GM08714 (cell line): ENCODE measurements at regions not wholly inside any gene's neighbourhood (a gene's known extent, or its start where the extent isn't known, plus 50 kb on each side); places are given as distances from the start of the nearest gene placed in this dataset.

Experiments used
- H3K4me3 ChIP-seq: fragments of 200-500 bp; sonication (Bioruptor generic); 2 replicates; pipeline ENCODE4 v1.5.1; 2014; ENCODE audit warnings: mild to moderate bottlenecking, low read length, inconsistent platforms
- ZNF274 ChIP-seq: IDR thresholded peaks from 2 replicates; pipeline ENCODE4 v1.6.1; 2012; ENCODE audit warnings: mild to moderate bottlenecking, low read depth, low read length

- H3K4me3 ChIP-seq: no peak overlapping the region
- TF ChIP-seq ZNF274: no peak
Measured at GRCh38 chr20:55761100-55761499, 244.2 kb downstream of the CBLN4 start.

DNA sequence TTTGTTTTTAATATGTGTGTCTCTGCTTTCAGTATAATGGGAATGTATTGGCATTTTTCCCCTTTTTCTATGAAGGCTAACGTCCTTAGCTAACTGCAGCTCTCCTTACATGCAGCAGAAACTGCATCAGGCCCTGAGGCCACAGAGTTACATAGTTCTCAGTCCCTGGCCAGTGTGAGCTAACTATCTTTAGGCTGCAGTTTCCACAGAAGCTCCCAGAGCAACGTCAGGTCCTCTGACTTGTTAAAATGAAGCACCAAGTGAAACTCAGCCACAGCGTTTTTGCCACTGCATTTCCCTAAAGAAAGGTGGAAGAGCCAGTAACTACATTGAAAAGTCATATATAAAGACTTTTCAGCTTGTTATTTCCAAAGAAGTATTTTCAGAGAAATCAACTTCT lies 244.7 kb downstream of the CBLN4 start:
- H3K4me3 ChIP-seq: no peak overlapping the region
- no peak for TF ChIP-seq ZNF274

DNA sequence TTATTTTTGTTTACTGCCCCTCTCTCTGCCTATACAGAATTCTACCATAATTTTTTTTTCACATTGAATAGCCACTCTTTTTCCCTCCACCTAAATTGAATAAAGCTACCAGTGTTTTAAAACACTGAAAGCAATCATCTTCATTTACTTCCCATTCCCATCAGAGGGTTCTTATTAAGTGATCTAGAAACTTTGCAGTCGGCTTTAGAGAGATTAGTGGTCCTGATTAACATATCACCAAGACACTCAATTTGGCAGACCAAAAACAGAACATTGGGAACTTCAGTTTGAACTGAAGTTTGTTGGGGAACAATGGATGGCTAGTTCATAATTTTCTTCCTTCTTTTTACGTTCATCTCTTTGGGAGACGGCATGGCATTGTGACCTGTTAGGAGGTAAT lies 249.5 kb downstream of the CBLN4 start:
- no peak overlapping the region for H3K4me3 ChIP-seq
- TF ChIP-seq ZNF274: no peak

DNA sequence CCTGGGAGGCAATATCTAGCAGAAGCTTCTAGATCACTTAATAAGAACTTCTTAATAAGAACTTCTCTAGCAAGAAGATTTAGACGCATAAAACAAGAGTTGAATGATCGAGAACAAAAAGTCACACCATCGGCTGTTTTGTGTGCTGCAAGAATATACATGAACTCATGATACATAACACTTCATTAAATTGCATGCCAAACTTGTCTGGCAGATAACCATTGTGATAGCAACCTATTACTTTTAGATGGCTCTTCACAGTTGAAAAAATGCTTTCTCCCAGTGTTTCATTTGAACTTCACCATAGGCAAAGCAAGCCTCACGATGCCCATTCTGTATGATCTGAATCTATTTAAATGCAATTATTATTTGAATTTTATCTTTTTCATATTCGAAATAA lies 249.9 kb downstream of the CBLN4 start:
- H3K4me3 ChIP-seq: no peak overlapping the region
- no peak for TF ChIP-seq ZNF274

- no peak for TF ChIP-seq ZNF274
- H3K4me3 ChIP-seq: no peak overlapping the region
Measured at GRCh38 chr20:55746723-55747122, 258.6 kb downstream of the CBLN4 start.

- H3K4me3 ChIP-seq: no peak overlapping the region
- no peak for TF ChIP-seq ZNF274
Measured at GRCh38 chr20:55745840-55746239, 259.5 kb downstream of the CBLN4 start.

GRCh38 chr20:55744896-55745295 lies 260.4 kb downstream of the CBLN4 start:
- no peak overlapping the region for H3K4me3 ChIP-seq
- TF ChIP-seq ZNF274: no peak

DNA sequence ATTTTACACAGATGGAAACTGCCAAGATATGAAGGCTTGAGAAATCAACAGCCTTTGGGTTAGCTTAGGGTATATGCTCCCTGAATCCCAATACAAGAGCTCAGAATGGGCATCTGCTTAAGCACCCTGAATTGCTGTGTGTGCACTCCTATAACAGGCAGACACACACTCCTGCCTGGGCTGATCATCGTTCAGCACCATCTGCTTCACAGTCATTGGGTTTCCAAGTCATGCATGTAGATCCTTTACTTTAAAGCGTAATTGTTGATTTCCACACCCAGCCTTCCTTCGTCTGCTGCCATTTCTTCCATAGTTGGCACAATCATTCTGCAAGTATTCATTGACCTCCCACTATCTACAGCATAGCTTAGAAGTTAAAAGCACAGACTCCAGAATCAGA lies 263.5 kb downstream of the CBLN4 start:
- no peak for TF ChIP-seq ZNF274
- no peak overlapping the region for H3K4me3 ChIP-seq

- TF ChIP-seq ZNF274: no peak
- no peak overlapping the region for H3K4me3 ChIP-seq
Measured at GRCh38 chr20:55740076-55740475, 265.2 kb downstream of the CBLN4 start.

- no peak overlapping the region for H3K4me3 ChIP-seq
- TF ChIP-seq ZNF274: no peak
Measured at GRCh38 chr20:55730321-55730720, 275.0 kb downstream of the CBLN4 start.

GRCh38 chr20:55714736-55715135 lies 290.6 kb downstream of the CBLN4 start:
- no peak for TF ChIP-seq ZNF274
- no peak overlapping the region for H3K4me3 ChIP-seq

DNA sequence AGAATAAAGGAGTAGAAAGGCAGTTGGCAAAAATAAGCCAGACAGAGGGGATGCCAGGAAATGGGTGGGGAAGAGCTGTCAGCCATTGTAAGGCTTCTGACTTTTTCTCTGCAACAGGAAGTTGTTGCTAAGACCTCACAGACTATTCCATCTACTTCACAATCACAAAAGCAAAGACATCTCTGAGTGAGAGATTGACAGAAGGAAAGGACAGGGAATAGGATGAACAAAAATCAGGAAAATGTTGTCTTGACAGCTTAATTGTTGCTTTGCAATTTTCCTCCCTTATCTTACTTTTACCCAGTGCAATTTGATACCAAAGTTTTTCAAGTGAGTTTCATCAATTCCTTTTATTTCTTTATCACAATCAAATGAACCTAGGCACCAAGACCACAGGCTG lies 291.2 kb downstream of the CBLN4 start:
- no peak overlapping the region for H3K4me3 ChIP-seq
- no peak for TF ChIP-seq ZNF274

GRCh38 chr20:55704458-55704857 lies 300.9 kb downstream of the CBLN4 start:
- no peak for TF ChIP-seq ZNF274
- H3K4me3 ChIP-seq: no peak overlapping the region

DNA sequence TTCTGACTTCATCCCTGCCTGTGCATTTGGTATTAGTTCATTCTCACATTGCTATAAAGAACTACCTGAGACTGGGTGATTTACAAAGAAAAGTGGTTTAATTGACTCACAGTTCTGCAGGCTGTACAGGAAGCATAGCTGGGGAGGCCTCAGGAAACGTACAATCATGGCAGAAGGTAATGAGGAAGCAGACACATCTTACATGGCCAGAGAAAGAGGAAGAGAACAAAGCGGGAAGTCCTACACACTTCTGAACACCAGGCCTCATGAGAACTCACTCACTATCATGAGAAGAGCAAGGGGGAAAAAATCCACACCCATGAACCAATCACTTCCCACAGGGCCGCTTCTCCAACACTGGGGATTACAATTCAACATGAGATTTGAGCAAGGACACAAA lies 303.9 kb downstream of the CBLN4 start:
- TF ChIP-seq ZNF274: no peak
- no peak overlapping the region for H3K4me3 ChIP-seq

DNA sequence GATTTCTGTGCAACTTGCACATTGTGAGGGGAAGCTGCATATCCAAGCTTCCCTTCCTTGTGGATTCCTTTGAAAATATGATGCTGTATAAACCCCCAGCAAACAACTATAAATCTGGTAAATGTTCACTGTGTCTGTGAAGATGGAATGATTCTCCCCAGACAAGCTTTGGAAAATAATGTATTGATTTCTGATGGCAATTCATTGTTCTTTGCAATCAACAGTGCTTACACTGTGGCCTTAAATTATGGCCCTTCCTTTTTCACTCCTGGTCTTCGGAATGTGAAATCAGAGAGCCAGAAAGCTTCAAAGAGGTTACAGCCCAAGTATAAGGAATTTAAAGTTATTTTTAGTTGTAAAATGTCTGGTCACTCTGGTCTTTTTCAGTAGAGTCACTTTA lies 308.8 kb downstream of the CBLN4 start:
- no peak for TF ChIP-seq ZNF274
- H3K4me3 ChIP-seq: no peak overlapping the region

- H3K4me3 ChIP-seq: no peak overlapping the region
- TF ChIP-seq ZNF274: no peak
Measured at GRCh38 chr20:55693641-55694040, 311.7 kb downstream of the CBLN4 start.

- TF ChIP-seq ZNF274: no peak
- H3K4me3 ChIP-seq: no peak overlapping the region
Measured at GRCh38 chr20:55685841-55686240, 319.5 kb downstream of the CBLN4 start.
